HG02981 (cell line): ENCODE measurements at regions not wholly inside any gene's neighbourhood (a gene's known extent, or its start where the extent isn't known, plus 50 kb on each side); places are given as distances from the start of the nearest gene placed in this dataset.
"Not testable (repeated sequence)": the region's sequence is repeated elsewhere in the genome, so short reads cannot be mapped to it uniquely, and the experiment has no call there.

ENCODE experiments used
- ATAC-seq: cut with Tn5 transposase; IDR thresholded peaks from one replicate; pipeline ENCODE4 v1.9.1; 2021; ENCODE audit warnings: mild to moderate bottlenecking, moderate library complexity; ENCODE audit not compliant: unreplicated experiment

DNA sequence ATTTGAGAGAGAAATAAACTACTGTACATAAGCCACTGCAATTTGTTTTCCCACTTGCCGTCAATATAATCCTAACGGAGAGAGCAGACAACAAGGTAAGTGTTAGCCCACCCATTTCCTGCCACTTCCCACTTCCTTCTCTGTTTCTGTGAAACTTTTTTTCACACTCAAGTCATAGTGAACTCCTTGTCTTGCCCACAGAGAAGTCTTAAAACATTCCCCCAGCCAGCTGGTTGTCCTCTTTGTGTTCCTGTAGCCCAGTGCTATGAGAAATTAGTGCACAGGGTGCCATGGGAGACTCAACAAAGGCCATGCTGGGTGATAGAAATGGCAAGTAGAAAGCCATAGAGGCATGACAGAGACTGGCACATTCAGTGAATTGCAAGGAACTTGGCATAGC lies 208.6 kb downstream of the BLID start:
- ATAC-seq = no peak

DNA sequence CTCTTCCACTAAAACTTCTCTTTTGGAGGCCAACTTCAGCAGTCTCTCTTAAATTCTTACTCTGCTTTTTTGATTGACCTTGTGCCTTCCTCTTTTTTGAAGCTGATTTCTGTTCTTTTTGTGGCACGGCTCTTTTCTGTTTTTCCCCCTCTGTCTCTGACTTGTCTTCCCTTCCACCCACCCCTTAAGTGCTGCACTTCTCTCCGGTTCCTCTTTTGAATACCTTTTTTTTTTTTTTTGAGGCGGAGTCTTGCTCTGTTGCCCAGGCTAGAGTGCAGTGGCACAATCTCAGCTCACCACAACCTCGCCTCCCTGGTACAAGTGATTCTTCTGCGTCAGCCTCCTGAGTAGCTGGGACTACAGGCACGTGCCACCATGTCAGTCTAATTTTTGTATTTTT lies 211.9 kb downstream of the BLID start:
- no peak for ATAC-seq

DNA sequence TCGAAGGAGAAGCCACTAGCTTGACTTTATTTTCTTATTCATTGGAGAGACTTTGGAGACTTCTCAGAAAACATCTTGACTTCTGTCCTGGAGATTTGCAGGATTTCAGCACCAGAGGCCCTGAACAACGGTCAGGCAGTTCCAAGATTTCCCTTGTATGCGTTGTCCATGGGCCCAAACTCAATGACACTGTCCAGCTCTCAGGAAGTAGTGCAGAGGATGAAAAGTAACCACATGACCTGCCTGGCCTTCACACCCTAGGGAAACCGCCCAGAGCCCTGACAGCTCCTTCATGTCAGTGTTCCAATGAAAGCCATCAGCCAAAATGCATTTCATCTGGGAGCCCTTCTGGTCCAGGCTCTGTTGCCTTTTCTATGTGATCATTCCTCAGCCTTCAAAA lies 214.1 kb downstream of the BLID start:
- no peak for ATAC-seq

DNA sequence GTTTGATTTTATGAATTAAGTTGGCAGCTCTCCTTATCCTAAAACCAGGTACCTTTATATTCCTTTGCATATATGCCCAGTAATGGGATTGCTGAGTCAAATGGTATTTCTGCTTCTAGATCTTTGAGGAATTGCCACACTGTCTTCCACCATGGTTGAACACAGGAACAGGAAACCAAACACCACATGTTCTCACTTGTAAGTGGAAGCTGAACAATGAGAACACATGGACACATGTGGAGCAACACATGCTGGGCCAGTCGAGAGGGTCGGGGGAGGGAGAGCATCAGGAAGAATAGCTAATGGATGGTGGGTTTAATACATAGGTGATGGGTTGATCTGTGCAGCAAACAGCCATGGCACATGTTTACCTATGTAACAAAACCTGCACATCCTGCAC lies 214.6 kb downstream of the BLID start:
- ATAC-seq = not testable (repeated sequence)

DNA sequence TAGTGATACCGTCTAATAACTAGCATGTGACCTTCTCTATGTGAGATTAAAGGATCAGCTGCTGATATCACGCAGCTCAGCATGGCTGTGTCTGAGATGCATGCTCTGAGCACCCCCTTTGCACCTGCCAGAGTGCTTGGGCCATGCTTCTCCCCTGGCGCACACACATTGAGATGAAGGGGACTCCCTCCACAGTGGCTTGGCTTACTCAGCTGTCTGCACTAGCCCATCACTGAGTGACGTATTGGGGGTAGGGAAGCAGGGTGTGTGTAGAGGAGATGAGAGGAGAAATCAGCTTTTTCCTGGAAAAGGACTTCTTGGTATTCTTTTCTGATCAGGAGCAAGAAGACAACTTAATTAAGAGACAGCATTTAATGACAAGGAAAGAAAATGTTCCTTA lies 216.5 kb downstream of the BLID start:
- ATAC-seq = no peak

DNA sequence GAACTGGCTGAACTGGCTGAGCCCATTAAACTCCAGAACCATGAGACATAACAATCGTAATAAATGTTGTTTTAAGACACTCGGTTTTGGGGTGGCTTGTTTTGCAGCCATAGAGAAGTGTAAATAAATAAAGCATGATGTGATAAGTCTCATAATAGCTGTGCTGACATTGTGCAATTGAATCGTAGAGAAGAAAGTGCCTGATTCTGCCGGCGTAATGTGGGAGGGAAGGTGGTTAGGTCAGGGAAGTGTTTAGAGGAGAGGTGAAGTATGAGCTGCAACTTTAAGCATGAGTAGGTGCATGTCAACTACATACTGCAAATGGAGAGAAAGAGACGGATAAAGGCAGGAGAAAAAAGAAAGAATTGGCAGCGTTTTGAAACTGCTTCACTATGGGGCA lies 217.1 kb downstream of the BLID start:
- no peak for ATAC-seq

DNA sequence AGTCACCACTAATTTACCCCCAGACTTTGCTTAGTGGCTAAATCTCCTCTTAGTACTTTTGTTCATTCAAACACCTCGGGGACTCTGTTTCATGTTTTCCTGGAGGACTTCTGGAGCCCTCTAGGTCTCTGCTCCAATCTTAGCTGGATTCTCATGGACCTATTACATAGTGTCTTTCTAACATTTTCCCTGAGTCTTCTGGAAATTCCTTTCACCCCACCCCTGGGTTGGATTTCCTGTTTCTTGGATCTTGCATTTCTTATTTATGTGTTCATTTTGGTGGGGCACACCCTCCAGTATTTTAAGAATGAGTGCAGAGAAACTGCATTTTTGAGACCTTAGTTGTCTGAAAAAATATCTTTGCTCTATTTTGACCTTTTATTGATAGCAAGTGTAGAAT lies 220.1 kb downstream of the BLID start:
- ATAC-seq = no peak

DNA sequence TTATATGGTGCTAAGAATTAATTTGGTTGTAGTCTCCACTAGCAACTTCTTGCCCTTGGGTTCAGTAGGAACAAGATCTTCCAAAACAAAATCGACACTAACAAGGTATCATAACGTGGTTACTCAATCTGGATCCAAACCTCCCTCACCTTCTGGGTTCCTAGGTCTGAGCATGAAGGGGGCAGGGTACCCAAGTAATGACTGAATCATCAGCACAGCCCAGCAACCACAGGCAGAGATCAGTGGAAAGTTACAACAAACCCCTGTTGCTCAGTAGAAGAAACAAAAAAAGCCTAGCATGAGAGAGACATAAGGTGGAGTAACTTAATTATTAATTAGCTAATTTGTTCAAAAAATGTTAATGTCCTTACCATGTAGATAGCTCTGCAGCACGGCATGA lies 221.4 kb downstream of the BLID start:
- no peak for ATAC-seq

DNA sequence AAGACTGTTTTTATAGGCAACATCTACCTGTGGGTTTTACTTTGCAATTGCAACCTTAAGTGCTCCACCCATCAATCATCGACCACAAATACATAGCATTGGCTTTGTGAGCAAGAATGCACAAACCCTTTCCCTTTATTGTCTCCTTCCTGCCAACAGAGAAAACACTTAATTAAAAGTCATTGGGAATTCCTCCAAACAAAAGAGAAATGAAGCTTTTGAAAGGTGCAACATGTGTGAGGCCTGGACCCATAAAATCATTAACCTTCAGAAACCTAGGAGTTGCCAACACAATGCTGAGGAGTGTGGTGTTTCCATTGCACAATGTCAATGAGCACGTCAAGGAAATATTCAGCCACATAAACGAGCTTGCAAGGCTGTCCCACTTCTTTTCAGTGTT lies 223.2 kb downstream of the BLID start:
- no peak for ATAC-seq

DNA sequence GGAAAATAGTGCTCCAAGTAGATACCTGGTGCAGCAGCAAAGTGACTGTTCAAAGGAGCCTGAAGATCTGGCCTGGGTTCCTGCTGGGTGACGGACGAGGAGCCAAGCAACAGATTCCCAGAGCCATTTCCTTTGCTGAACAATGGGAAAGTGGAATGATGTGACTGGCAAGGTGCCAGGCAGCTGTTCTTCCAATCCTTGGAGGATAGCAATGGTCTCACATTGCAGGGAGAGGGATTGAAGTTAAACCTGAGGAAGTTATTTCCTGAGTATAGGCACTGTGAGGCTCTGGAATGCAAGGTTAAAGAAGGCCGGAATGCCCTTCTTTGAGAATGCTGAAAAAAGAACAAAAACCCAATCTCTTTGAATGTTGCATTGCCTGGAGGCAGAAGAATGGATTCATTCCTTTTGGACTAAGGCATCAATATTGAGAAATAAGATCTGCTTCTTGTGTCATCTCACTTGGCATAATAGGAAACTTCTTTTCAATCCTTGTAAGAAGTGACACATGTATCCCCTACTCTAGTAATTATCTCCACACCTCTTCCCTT lies 223.8 kb downstream of the BLID start:
- ATAC-seq = no peak

DNA sequence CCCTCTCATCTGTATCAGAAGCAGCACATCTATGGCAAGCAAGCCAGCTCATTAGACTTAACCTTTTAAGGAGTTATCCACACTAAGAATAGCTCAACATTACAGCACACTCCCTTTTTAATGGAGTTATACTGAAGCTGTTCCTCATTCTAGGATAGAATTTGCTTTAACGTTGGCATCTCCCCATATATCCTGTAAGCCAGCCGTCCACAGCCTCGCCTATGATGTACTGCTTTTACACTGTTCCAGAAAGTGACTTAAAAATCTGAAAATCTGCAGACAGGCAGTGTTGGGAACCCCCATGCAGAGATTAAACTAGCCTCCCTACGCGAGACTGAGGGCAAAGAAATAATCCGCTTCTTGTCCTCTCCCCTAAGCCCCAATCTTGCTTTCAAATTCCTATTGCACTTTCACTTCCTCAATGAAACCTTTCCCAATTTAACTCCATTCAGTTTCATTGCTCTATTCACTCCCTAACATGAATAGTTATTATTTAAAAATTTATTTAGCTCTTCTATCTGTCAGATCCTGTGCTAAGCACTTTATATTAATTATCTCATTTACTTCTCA lies 225.0 kb downstream of the BLID start:
- ATAC-seq = no peak

DNA sequence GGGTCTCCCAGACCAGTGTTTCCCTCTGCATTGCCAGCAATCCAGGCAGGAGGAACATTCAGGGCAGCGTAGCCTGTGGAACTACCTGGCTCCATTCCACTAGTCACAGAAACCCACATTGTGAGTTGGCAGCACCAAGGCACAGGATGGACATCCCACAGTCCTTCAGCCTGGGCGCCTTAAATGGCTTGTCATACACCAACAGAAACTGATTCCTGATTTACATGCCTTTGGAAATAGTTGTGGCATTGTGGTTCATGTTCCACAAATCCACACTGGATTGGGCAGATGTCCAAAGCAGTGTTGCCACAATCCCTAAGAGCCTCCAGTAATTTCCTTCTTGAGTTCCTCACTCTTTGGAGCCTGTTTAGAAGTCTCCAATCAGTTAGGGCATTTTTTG lies 225.6 kb downstream of the BLID start:
- ATAC-seq = no peak

DNA sequence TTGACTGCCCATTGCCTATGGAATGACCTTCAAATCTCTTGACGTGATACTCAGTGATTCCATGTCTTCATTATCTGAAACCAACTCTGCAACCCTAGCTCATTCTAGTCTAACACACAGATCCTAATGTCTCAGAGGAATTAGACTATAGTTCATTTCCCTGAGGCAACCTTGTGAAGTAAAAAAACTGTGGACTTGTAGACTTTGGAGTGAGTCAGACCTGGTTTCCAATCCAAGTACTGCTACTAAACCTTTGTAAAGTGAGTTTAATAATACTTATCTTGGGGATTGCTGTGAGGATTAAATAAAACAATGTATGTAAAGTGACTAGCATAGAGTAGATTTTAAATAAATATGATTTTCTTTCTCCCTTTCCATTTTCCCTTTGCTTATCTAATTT lies 226.1 kb downstream of the BLID start:
- ATAC-seq = no peak

DNA sequence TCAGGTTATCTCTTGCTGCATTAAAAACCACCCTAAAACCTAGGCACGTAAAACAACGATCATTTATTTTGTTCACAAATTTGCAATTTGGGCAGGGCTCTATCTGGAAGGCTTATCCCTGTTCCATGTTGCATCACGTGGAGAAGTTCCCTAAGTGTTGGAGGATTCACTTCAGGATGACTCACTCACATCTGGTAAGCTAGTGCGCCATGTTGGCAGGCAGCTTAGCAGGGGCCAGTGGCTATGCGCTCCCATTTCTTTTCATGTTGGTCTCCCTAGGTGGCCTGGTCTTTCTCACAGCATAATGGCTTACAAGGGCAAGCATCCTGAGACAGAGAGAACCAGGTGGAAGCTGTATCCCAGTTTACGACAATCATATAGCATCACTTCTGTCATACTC lies 226.8 kb downstream of the BLID start:
- no peak for ATAC-seq

DNA sequence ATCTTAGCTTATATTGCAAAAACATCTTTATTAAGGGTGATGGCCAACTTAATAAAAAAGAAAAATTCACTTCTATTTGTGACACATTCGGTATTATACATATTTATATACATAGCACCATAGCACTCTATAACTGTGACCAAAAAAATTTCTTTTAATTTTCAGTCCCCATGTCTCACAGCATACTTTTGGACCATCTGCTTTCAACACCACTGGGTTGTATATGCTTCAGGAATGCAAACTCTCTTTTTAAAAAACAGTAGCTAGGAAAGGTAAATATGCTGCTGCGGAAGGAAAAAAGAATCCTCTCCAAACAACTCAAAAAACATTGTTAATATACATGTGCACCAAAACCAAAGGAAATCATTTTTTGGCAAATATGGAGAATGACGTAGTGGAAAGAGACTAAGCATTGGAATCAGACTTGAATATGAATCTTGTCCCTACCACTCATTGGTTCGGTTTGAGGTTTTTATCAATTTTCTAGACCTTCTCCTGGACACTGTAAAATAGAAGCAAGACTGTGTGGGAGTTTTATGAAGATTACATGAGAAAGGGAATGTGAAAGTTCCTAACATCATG lies 227.9 kb downstream of the BLID start:
- no peak for ATAC-seq

DNA sequence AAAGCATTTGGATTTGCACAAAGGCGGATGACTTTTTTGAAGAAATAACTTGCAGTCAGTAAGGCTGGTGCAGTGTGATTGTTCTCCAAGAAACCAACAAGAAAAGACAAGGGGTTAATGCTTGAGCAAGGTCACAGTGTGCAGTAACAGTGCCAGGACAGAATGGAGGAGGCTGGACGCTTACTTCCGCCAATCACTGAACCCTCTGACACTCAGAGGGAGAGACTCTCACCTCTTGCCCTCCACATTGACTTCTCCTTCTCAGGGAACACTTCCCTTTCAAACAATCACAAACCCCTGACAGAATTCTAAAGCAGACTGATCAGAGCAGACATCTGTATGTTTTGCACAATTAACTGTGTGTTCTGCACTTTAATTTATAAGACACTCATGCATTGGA lies 228.4 kb downstream of the BLID start:
- no peak for ATAC-seq

DNA sequence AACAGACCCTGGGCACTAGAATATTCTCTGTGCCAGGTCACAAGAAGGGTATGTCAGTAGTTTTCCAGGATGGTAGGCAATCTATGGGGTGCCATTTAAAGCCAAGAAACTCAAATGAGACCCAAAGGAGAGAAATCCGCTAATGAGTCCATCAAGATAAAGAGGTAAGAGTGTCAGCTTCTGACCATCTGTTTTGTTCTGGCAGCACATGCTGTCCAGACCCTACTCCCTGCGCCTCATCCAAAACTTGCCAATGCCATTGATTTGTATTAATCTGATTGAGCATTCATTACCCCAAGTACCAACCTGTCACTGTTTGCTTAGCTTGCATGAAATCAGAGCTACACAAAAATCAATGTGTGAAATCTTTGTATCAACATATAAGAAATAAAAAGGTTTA lies 229.0 kb downstream of the BLID start:
- no peak for ATAC-seq

DNA sequence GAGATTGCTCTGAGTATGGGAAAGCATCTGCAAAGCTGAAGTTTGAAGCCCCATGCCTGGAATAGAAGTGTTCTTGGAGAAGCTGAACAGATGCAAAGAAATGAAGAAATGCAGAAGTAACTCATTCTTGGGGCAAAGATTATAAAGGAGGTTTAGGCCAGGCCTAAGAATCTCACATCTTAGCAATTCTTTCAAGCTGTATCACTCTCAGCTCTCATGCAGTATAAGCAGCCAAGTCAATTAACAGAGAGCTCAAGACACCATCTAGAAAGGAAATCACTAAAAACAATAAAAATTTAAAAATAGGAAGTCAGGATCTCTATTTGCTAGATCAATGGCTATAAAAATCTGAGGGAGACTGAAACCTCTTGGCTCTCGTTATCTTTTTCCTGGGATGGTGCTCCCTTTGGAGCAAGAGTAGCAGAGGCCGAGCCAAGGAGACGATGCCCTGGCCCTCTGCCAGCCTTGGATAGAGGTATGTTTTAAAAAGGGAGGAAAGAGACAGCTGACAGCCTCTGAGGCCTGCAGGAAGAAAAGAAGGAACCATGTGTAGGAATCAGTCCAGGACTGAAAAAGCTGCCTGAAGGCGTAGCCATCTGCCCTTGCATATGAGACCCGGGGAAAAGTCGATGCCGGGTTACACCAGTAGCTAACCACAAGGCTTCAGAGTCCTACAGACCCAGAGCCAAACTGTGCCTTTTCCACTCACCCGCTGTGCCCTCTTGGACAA lies 229.8 kb downstream of the BLID start:
- no peak for ATAC-seq

DNA sequence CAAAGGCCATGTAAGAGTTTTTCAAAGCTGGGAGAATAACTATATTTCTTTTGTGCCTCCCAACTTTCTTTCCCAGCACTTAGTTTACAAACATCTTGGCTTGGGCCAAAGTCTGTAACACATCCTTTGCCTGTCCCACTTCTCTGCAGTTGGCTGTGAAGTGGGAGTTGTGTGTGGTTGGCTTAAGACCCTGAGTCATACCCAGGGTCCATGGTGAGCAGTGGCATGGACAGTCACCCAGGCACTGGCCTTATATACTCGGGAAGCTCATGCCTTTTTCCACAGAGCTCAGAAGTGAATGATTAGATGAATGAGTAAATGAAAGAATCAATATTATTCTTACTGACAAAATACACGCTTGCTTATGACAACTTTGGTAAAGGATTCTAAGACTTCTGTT lies 231.4 kb downstream of the BLID start:
- ATAC-seq = no peak

DNA sequence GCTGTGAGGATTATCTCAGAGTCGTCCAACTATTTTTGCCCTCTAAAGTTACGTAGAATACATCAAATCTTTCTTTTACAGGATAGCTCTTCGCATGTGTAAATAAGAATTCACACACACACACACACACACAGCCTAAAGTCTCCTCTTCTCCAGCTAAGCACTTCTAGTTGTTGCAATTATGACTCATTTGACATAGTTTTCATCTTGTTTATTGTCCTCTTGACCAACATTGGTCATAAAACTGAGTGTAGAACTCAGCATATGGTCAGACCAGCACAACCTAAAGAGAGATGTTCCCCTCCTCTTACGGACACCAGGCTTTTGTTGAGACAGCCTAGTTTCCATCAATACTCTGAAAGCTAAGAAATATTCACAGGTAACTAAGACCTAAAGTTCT lies 234.2 kb downstream of the BLID start:
- ATAC-seq = no peak

DNA sequence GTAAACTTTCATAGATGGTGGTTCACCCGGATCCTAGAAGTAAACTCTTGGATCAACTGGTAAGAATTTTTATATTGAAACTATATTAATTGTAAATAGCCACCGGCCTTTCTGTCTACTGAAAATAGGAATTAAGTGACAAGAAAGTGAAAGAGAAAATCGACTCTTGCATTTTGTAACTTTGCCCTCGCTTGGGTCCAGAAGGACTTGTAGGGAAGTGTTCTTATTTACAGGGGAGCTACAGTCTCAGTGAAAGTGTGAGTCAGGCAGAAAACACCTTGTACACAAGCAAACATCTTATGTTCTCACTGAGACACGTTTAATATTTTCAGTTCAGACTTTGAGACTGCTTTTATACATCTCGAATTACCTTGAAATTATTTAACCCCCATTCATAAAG lies 238.9 kb downstream of the BLID start:
- no peak for ATAC-seq

DNA sequence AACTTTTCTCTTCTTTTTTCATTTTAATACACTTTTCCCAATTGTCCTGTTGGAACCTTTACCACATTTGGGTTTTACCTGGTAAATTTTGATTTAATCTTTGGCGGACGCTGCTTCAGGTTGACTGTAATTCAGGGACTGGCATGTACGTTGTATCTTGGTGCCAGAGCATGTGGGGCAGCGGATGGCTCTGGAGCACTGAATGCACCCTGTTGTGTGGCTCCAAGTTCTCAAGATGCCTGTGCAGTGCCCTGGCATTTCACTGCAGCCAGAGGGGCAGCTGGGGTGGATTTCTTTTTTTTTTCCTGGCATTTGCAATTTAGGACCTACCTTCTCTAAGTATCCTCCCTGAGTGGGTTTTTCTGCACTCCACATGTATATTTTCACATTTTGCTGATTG lies 242.2 kb downstream of the BLID start:
- ATAC-seq = no peak
